Activated CD4-positive, alpha-beta T cell treated with anti-CD3 and anti-CD28 coated beads, Interleukin-2, Interleukin-6, amounts not matched to agents 100 ng/mL and 50 ng/mL, durations not matched to agents 16 hours and 8 hours (primary cell): ENCODE measurements at regions not wholly inside any gene's neighbourhood (a gene's known extent, or its start where the extent isn't known, plus 50 kb on each side); places are given as distances from the start of the nearest gene placed in this dataset.

Experiments used
- DNase-seq: peaks from one replicate; pipeline ENCODE4 v3.0.0-alpha.2; 2020

DNA sequence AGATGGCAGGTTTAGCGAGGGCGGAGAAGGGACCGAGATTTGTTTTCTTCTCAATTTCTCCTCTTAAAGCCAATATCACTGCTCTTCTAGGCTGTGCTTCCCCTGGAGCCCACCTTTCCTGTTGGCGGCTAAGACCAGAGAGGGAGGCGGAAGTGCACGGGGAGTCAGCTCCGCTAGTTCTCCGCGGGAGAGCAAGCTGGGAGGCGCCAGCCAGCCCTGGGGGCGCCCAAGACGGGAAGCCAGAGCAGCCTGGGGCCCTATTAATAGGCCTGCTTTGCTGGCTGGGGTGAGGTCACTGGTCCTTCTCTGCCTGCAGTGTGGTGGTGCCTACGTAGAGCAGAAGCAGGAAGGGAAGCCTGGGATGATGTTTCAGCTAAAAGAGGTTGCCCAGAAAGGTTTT is 61.6 kb downstream of the LSM5 start:
- DNase-seq = no peak

DNA sequence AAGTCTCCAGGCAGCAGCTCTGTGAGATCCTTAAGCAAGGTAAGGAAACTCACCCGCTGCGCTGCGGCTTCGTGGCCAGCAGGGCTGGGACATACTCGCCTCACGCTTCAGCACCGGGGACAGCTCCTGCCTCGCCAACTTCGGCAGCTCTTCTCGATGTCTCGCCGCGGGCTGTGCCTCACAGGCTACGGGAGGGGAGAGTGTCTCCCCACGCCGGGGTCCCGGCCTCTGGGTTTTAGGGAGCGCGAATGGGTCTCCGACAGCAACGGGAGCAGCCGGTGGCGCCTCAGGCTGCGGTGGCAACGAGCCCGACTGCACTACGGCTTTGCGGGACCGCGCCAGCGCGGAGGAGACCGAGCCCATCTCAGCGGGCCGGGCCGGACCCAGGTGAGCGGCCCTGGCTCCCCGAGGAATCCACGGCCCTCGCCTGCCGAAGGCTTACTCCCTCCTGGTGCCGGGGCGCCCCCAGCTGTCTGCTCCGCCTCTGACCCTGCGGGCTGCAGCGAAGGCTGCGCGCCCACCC is 62.4 kb downstream of the LSM5 start:
- DNase-seq = peak; percentile 76

DNA sequence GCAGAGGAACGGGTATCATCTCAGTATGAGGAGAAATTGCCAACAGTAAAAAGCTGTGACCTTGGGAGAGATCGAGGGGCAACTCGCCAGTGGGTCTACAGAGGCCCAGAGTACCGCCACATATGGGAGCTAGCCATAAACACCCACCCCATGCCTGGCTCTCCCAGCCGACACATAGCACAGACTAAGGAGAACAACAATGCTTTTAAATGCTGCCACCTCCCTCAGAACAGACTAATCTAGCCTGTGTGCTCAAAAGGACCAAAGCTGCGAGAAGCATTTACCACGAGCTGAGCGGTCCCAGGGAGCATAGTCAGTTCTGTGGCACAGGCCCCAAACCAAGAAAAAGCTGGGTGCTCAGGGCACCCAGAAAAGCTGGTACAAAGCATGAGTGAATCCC is 73.3 kb downstream of the LSM5 start:
- DNase-seq = no peak

DNA sequence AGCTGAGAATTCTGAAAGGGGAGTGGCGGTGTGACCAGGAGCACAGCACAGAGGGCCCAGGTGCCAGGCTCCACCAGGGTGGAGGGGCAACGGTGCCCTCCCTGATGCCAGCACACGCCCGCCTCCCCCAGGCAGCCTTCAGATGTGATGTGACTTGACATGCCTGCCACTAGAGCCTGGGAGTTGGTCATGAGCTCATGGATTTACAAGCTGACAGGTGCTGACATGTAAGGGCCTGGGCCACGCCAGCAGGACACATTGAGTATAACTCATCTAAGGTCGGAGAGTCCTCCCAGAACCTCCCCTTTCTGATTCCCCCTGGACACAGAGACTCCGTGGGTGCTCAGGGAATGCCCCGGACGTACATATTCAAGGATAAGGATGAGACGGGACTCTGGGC is 74.2 kb downstream of the LSM5 start:
- no peak for DNase-seq

DNA sequence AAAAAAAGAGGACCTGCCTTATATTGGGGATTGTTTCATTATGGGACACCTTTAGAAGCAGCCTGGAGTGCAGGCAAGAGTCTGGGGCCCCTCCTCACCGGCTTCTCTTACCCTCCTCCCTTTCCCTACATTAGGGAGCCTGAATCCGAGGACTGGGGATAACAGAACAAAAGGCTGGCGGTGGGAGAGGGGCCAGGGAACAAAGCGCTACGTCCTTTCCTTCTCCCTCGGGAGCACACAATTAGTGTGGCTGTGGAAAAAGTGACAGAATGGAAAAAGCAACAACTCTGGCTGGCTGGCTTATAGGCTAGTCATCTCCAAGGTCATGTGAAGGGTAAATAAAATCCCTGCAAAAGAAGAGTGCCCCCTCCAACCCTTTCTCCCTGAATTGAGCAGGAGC is 74.7 kb downstream of the LSM5 start:
- DNase-seq = no peak

DNA sequence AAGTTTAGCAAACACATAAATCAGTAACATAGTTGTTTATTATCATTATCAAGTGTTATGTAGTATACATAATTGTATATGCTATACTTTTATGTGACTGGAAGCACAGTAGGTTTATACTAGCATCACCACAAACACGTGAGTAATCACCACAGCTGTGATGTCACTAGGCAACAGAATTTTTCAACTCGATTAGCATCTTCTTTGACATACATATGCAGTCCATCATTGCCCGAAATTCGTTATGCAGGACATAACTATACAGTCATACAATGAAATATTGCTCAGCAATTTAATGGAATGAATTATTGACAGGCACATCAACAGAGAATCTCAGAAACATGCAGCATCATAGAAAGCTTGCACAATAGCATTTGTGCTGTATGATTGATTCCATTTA is 77.7 kb downstream of the LSM5 start:
- no peak for DNase-seq

DNA sequence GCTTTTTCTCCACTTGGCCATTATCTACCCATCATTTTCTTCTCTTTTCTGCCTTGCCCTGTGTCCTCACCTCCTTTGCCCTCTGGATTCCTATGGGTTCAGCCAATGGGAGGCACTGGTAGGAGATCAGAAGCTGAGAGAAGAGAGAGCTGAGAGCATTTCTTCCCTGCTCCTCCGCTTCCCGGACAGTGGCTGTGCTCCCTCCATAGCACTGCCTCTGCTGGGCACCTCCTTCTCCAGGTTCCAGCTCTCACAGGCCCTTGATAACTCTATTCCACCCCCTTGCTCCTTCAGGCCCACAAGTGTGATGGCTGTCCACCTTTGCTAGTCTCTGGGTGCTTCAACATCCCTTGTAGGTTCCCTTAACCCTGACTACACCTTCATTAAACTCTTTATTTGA is 79.6 kb downstream of the LSM5 start:
- DNase-seq = no peak

DNA sequence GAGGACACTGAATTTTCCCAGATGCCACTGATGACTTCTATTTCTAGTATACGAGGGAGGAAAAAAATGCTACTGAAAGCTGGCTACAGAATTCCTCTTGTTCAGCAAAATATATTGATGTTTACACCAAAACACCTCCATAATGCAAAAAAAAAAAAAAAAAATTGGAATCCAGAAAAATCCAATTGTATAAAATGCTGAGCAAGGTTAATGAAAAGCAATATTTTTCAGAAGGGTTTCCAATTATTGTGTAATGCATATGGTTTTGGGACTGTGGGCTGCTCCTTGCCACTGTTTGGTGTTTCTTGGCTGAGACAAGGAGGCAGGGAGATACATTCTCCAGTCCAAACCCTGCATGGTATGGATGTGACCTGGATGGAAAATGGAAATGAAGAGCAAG is 83.8 kb downstream of the LSM5 start:
- no peak for DNase-seq

DNA sequence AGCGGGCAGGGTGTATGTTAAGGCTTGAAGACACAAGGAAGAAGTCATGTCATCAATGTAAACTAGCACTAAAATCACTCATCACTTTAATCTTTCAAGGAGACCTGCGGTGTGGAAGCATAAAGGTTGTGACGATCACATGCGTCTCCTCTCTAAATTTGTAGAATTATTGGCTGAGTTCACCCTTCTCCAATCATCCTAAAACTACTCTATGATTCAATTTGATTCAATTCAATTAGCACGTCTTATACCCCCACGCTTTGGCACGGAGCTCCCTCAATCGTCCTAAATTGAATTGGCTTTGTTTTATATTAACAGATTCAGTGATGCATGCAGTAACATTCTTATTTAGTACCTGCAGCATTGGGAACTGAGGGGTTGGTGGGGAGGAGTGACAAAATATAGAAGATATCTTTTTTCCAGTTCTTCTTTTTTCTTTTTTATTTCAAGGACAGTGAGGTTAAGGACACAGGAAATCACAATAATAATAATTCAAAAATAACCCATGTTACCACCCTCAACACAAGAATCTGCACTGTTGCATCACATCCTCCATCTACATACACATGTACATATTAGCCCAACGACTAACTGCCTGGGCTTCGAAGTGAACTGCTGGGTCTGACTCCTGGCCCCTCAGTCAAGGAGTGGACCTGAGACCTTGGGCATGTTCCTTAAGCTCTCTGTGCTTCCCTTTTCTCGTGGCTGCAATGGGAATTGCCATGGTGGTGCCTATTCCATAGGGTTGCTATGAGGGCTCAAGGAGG is 86.5 kb downstream of the LSM5 start:
- no peak for DNase-seq

DNA sequence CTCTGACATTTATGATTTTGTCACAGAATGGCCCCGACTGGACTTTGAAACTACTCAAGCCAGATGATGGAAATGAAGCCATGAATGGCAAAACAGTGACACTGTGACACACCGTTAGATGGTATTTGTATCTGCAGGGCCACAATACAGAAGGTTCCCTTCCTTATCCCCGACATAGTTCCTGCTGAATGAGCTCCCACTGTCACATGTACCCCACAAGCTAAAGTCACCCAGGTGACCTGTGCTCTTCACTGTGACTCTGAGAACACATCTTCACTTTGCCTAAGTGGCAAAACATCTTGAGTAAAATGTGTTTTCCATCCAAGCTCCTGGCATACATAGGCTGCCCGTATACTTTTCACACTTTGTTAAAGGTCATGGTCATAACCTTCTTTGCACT is 89.5 kb downstream of the LSM5 start:
- DNase-seq = no peak

DNA sequence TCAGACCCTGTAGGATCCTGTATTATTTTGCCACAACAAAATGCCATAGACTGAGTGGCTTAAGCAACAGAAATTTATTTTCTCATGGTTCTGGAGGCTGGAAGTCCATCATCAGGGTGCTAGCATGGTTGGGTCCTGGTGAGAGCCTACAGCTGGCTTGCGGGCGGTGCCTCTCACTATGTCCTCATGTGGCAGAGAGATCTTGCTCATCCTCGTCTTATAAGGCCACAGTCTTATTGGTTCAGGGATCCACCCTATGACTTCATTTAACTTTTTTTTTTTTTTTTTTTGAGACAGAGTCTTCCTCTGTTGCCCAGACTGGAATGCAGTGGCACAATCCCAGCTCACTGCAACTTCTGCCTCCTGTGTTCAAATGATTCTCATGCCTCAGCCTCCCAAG is 90.9 kb downstream of the LSM5 start:
- DNase-seq = no peak

DNA sequence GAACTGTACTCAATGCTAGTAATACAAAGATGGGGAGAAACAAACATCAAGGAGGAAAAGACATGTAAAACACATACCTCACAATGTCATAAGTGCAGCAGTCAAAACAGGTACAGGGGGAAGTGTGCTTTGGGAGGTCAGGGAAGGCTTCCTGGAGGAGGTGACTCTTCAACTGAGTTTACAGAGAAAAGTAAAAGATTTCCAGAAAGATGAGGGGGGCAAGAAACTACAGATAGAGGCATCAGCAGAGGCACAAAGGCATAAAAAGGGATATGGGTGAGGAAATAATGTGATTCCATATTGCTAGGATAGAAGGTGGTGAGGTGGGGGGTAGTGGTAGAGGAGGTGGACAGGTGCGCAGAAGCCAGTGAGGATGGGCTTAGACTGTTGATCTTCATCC is 95.0 kb downstream of the LSM5 start:
- no peak for DNase-seq

DNA sequence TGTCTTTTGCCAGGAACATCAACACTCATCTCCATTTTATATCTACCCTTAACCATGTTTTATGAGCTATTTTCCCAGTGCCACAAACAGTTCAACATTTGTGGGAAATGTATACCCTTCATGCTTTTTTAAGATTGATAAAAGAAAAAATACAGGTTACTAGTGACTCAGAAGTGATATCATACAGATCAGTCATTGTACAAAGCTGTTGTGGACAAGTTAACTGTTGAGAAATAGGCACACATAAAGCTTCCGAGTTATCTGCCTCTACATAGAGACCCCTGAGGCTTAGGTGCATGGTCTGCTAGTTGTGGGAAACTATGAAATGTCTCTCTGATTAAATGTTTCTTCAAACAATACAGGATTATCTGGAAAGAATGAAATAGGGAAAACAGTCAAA is 96.3 kb downstream of the LSM5 start:
- no peak for DNase-seq

DNA sequence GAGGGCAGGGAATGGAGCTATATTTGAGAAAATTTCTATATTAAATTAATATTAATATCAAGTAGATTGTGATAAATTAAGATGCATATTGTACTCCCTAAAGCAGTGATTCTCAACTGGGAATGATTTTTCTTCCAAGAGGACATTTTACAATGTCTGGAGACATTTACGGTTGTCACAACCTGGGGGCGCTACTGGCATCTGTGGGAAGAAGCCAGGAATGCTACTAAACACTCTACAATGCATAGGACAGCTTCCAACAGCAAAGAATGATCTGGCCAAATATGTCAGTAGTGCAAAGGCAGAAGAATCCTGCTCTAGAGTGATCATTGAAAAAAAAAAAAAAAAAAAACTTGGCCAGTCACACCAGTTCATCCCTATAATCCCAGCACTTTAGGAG is 100.0 kb downstream of the LSM5 start:
- DNase-seq = no peak

DNA sequence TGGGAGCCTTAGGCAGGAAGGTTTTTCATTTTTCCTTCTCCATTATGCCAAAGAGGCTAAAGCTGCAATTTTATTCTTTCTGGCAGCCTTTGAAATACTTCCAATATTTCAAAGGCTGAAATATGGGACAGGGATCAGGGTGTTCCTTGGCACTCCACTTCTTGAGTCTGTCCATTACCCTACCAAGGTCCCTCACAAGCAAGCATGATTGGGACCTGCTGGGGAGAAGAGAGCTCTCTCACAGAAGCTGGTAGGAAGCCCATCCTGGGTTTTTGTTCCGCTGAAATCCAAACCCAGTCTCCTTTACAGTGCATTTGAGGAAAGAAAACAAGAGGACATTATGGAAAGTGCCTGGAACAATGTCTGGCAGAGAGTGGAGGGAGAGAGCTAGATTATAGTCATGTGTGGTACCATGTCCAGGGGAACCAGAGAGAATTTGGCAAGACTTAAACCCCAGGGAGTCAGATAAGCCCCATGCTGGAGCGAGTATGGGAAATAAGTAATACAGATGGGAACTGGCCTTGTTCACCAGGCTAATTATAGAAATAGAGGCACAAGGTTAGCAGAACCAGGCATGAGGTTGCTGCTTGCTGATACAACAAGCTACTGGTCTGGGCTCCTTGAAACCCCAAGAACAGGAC is 104.7 kb downstream of the LSM5 start:
- DNase-seq = no peak

DNA sequence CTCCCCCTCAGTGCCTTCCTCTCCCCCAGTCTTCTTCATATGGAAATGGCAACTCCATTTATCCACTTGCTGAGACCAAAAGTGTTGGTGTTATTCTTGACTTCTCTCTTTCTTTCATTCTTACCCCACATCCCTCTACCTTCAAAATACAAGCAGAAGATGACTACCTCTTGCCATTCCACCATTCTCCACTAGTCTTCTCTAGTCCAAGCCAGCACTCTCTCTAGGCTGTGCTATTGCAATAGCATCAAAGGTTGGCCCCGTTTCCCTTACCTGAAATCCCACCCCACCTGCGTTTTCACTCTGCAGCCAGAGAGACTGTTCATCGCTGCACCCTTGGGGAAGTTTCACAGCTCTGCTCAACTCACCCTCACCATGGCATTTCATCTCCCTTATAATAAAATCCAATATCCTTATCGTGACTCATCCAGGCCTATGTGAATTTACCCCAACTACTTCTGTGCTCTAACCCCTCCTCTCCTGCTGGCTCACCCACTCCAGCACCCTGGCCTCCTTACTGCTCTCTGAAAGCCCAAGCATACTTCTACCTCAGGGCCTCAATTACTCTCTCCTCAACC is 109.1 kb downstream of the LSM5 start:
- no peak for DNase-seq

DNA sequence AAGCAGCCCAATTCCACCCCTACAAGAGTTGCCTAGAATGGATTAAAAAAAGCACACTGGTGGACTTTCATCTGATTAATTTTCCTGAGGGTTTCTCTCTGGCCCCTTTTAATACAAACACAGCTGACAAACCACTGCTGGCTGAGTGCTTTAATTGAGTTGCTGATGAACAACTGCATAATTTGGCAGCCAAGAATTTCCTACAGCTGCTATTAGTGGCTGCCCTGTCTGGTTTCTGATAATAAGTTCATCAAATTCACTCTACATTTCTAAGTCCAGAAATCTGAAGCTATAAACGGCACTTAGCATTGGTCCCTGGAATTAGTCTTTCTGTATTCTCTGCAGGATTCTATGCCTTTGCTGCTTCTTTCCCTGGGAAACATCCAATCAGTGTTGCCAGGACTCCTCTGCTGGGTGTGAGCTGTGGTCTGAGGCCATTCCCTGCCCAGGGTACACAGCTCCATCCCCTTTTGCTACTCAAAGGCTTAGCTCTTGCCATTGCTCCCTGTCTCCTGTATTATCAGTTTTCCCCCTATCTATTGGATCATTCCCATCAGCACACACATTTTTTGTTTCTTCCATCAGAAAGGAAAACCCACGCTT is 110.6 kb downstream of the LSM5 start:
- no peak for DNase-seq

DNA sequence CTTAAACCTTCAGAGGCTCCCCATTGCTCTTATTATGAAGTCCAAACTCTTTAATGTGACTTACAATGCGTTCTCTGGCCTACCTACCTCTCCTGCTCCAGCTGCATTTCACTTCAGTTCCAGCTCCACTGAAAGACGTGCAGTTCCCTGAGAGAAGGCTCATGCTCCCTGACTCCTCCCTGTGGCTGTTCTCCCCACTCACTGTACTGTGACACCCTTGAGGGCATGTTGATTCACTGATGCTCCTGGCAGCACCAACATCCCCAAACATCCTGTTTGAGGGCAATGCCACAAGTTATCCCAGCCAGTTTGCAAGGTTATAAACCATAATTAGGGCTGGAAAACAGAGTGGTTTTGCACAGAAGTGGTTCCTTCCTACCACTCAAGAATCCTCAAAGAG is 111.2 kb downstream of the LSM5 start:
- DNase-seq = no peak

DNA sequence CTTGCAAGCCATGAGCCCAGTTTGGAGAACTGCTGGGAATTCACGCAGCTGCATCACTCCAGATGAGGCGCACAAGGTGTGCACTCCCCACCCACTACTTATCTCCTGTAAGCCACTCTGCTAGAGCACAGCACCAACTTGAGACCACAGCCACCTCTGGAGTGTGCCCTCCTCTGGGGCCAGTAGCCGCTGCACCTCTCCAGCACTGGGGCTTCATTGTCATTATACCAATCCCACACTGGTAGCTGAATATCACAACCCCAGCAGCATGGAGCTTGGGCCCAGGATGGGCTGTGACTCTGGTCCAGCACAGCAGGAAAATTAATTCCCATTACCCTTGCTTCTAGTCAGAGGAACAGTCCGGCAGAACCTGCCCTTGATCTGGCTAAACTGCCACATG is 125.6 kb downstream of the LSM5 start:
- no peak for DNase-seq

DNA sequence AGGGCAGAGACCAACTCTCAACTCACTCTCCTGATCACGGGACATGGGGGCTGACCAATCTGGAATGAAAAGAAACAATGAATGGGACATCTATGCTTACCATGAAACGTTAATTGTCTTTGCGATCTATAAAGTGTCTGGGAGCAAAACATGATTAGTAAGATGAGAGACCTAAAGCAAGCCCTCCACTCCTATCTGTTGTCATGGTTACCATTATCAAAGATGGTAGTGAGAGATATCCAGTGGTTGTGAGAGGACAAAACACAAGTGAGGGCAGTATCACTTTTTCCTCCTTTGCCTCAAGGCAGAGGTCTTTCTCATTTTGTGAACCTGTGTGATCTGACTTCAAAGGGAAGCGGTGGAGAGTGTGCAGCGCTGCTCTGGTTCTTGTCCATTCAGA is 130.1 kb downstream of the LSM5 start:
- DNase-seq = no peak

DNA sequence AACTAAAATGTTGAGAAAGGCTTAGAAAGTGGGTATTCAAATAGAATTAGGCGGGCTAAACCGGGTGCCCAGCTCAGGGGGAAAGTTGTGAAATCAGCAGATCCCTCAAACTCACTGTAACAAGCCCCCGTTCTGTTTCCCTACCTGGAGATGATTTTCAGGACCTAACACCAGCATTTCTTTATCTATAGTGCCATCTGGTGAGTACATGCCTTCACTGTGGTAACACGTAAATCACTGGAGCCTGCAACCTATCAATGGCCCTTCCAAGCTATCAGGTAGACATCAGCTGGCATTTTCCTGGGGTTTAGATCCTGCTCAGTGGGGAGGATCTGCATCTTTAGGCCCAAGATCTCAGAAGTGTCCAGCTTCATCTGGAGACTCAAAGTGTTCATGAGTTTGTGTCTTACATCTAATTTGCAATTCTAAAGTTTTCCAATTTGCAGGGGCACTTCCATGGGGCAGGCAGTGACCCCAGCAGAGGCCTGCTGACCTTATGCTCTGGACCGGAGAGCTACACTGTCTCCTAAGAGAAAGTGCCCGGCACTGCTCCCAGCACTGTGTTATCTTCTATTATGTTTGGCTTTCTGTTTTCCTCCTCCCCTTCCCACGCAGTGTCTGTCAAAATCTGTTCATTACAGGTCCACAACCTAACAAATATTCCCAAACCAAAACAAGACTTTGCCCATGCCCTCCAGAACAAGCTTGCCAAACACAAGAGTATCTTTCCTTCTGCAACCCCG is 132.5 kb downstream of the LSM5 start:
- DNase-seq = no peak

DNA sequence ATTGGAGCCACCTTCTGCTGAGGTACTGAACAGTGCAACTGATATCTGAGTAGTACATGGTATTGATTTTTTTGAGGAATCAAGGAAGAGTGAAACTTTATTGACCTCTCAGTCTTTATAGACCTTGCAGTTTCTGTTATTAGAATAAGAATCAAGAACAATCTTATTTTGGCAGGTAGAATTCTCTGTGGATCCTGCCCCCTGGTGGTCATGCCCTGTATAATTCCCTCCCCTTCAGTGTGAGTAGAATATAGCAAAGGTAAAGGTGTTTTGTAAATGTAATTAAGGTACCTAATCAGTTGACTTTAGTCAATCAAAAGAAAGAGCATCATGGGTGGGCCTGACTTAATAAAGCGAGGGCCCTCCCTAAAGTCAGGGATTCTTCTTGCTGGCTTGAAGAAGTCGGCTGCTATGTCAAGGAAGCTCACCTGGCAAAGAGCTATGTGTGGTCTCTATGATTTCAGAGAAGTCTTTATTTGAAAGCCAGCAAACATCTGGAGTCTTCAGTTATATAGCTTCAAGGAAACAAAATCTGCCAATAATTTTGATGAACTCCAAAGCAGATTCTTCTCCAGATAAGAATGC is 142.8 kb downstream of the LSM5 start:
- peak; percentile 39 for DNase-seq

DNA sequence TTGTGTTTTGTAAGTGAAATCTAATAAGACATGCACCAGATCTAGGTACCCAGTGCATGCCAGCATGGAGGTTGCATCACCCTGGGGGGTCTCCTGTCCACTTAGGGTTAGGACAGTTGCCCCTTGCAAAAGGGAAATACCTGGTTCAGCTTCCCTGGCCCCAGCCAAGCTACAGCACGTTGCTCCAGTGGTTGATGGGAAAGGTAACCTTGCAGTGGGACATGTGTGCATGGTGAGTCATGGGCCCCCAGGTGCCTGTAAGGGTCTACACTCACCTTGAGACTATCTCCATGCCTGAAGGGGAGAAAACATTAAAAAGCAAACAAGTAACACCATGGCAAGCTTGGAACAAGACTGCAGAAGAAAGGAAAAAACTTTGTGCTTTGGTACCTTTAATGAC is 143.9 kb downstream of the LSM5 start:
- DNase-seq = no peak
